ENCODE measurements at regions not wholly inside any gene's neighbourhood (a gene's known extent, or its start where the extent isn't known, plus 50 kb on each side); places are given as distances from the start of the nearest gene placed in this dataset.

DNA sequence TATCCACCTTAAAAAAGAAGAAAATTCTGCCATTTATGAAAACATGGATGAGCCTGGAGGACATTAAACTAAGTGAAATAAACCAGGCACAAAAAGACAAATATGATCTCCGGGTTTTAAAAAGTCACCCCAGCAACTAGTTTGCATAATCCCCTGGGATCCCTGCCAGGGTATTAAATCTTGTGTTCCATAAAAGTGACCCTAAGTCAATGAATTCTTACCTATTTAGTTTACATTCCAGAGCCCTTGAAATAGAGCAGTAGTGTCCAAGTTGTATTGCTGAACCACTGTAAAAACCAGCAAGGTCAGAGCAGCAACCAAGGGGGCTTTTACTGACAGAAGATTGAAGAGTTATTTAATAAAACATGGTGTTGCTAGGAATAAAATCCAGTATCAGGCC lies 716.8 kb upstream of the BCHE start:
- TF ChIP-seq, protein P1, sequence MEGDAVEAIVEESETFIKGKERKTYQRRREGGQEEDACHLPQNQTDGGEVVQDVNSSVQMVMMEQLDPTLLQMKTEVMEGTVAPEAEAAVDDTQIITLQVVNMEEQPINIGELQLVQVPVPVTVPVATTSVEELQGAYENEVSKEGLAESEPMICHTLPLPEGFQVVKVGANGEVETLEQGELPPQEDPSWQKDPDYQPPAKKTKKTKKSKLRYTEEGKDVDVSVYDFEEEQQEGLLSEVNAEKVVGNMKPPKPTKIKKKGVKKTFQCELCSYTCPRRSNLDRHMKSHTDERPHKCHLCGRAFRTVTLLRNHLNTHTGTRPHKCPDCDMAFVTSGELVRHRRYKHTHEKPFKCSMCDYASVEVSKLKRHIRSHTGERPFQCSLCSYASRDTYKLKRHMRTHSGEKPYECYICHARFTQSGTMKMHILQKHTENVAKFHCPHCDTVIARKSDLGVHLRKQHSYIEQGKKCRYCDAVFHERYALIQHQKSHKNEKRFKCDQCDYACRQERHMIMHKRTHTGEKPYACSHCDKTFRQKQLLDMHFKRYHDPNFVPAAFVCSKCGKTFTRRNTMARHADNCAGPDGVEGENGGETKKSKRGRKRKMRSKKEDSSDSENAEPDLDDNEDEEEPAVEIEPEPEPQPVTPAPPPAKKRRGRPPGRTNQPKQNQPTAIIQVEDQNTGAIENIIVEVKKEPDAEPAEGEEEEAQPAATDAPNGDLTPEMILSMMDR (conservative IDR thresholded peaks at IDR 0.05 in 1 of 2, IDR thresholded peaks at IDR 0.05 in 1 of 2; ENCODE audit: low read depth in 1 of 2, low read length in 2 of 2): no peak
- no peak for TF ChIP-seq EZH2 (IDR thresholded peaks at IDR 0.05; ENCODE audit: low read length, missing control alignments)
